ENCODE measurements at regions not wholly inside any gene's neighbourhood (a gene's known extent, or its start where the extent isn't known, plus 50 kb on each side); places are given as distances from the start of the nearest gene placed in this dataset.

DNA sequence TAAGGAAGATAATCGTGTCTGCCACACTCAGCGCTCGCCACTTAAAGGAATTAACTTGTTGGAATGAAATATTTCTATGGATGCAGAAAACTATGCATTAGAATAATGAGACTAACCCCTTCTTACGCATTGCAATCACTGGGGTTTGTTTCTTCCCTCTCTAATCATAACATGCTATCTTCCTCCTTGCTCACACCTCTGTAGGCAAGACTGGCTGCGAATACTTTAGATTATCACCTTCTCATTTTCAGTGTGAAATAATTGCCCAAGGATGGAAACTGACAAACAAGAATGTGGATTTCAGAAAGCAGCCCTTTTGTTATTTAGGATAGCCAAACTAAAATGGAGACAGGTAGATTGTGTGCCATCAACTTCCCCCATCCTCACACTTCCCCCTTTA is 349.4 kb downstream of the MID1IP1 start:
- DNase-seq = no peak

DNA sequence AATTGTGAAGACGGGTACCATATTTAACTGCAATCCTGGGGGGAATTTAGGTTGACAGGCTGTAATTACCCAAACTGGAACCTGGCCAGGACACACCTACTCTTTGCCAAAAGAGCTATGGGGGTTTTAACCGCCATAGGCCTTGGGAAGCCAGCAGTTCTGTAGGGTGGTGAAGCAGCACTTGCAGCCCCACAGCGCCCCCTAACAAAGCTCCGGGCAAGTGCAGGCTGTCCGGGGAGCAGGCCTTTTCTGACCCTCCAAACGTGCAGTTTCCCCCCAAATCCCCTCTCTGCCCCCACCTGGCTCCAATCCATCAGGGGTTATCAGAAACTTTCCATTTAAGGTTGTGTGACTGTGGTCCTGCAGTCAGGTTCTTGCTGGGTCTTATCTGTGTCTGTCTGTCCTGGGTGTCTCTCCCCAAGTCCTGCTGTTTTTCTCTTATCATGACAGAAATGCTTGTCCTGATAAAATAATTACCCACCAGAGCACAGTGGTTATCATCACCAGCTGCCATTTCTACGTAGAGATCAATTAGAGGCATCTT is 350.9 kb downstream of the MID1IP1 start:
- peak; percentile 36 for DNase-seq

DNA sequence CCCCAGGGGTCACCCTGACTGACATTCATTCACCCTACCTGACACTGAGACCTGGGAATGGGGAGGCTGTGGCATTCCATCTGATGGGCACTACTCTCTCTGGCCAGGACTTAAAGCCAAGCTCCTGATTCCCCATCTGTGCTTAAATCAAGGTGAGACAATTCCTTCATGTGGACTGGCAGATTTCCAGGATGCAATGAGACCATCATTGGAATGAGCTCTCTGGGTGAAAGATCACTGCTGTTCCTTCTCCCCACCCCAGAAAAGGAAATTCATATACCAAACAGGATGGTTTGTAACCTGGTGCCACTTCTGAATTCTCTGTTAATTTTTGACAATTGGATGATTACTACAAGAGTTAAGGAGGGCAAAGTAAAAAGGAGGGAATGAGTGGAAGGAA is 354.8 kb downstream of the MID1IP1 start:
- DNase-seq = no peak

DNA sequence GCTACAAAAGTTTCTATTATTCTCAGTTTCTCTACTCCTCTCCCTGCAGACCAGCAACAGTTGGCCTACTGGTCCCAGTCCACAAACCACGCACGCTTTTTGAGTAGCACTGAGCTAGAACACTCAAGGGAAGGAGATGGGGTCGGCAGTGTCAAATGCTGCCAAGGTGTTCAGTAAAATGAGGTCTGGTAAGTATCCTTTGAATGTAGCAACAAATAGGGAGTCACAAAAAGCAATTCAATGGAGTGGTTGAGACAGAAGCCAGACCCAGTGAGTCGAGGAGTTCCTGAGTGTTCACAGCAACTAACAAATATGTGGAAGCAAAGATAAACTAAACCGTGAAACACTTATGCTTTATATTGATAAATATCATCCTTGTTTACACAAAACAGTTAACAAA is 355.7 kb downstream of the MID1IP1 start:
- no peak for DNase-seq

DNA sequence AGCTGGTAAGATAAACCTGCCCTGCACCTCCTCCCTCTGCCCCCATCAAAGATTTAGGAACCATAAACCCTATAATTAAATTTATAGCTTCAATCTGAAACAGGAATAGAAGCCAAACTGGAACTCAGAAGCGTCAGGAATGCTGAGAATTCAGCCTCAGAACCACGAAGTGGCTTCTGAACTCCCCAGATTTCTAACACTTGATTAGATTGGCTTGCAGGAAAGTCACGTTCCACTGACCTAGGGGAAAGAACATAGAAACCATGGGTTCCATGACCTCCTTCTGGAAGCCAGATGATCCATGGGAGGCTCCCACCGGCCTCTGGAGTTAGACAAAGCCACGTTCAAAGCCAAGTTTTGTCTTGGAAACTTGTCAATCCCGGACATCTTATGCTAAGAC is 356.5 kb downstream of the MID1IP1 start:
- DNase-seq = no peak

DNA sequence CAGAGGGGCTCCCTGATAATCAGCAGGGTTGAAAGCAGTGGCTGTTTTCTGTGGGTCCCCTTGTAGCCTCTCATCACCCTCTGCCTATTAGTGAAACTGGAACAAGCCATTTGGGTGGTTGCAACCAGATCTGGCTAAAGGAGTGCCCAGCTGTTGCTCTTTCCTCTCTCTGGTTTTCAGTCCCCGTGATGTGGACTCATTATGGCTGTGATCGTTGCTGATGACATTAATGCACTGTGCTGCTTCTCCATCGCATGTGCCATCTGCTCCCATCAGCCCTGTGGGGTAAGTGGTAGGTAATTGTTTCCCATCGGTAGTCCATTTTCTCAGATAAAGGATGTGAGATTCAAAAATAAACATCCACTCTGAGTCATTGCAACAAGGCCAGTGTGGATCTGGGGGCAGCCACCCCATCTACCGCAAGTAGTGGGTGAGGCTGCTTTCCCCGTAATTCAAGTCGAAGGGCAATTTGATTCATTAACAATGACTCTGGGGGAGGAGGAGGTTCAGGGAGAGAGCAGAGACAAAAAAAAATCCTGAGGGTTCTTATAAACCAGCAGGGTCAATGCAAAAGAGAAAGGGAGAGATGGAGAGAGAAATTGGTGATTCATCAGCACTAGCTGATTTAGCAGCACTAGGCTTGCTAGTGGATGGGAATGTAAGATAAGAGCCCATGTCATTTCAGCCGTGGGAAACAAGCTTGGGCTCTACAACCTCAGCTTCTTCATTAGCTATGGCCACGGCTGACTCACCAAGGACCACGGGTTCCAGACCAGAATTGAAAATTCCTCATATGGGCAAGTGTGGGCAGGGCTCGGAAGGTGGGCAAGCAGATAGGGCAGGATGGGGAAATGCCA is 357.8 kb downstream of the MID1IP1 start:
- DNase-seq = no peak

DNA sequence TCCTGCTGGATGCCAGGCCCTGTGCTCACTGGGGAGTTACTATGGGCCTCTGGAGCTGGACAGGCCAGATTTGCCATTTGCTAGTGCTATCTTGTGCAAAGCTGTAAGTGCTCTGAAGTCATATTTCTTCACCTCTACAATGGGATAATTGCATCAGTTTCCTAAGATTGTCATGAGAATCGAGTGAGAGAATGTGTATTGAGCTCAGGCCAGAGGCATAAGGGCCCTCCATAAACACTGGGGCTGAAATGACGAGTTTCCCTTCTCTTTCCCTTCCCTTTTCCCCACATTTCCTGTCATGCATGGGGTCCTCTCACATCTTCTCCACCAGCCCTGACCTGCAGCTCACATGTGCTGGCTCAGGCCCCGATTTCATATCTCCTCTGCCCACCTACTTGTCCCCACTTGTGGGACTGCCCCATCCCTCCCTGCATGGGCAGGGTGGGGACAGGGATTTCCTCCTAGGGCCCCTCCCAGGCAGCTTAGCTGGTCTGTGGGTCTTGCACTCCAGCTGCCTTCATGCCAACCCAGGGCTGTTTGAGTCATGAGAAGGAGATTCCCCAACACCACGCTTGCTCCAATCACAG is 358.8 kb downstream of the MID1IP1 start:
- DNase-seq = no peak

DNA sequence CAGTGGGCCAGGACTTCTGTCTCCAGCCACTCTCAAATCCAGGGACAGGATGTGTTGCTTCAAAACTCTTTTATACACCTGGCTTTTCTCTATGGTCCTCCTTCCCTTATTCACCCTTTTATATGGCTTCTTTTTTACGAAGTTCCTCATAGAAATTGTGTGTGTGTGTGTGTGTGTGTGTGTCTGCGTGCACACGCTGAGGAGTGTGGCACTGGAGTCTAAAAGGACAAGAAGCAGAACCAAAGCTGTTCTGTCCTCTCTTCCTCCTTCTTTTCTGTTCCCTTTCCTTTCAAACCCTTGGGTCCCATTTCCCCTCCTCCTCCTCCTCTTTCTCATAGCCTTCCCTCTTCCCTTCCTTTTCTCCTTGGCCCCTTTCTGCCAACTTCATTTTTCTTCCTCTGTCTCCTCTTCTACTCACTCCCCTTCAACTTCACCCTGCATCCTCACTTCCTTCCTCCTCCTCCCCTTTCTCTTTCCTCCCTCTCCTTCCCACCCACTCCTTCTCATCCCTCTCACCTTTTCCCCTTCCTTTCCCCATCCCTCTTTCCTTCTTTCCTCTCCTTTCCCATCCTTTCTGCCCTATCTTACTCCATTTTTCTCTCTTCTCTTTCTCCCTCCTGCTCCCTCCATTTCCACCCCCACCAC is 360.5 kb downstream of the MID1IP1 start:
- no peak for DNase-seq

DNA sequence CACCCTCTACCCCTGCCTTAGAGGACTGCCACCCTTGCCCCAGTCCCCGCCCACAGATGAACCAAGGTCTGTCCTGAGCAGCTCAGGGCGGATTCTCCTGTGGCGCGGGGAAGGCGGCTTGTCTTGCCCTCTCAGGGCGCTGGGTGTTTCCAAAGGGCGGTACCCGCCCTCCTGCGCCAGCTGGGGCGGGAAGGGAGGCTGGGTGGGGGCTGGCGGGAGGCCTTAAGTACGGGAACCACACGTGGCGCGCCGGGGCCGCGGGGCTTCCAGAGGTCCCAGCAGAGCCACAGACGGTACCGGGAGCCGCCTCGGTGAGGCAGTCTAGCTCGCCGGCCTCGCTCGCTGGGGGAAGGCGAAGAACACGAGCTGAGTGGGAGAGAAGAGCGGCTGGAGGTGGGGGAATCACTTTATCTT is 361.1 kb downstream of the MID1IP1 start:
- DNase-seq = peak; percentile 64

DNA sequence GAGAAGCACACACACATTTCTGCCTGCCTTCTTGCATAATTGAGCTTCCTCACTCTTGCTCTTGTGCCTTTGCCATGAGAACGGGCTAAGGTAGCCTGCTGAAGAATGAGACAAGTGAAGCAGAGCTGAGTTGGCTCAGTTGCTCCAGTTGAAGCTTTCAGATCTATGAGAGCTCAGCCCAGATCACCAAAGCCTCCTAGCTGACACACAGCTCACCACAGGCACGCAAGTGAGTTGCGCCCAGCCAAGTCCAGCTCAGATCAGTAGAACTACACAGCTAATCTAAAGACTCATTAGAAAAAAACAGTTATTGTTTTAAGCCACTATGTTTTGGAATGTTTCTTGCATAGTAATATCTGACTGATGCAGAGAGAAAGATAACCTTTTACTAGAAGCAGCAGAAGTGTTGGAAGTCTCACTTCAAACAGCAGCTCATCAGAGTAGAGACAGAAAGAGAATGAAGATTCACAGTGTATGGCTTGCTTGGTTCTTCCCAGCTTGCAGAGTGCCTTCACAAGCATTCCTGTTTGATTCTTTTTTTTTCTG is 362.4 kb downstream of the MID1IP1 start:
- DNase-seq = no peak

DNA sequence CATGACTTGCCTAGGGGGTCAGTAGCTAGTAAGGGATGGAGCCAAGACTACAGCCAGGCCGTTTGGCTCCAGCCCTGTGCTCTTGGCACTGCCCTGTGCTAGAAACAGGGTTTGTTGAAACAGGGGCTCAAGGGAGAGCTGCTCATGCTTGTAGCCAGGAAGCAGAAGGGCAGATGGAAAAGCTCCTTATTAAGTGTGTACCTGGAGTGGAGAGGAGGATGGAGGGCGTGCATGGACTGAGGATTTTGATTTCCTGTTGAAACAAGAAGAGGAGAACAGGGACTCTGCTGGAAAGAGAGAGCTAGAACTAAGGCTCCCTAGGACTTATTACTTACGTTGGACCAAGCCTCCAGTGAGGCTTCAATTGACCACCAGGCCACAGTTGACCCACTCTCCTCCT is 363.0 kb downstream of the MID1IP1 start:
- no peak for DNase-seq

DNA sequence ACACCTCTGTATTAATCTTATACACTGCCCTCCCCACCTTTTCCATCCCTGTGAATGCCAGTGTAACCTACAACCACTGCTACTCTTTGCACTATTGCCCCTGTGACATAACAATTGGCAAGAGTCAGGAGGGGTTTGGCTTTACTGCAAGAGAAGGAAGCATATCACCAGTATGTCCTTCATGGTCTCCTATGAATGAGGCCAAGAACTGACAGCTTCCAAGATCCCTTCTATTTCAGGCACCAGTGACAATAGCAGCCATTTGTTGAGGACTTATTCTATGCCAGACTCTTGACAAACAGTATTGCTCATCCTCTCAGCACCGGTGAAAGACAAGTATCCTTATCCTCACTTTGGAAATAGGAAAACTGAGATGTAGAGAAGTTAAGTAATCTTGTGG is 363.9 kb downstream of the MID1IP1 start:
- DNase-seq = no peak

DNA sequence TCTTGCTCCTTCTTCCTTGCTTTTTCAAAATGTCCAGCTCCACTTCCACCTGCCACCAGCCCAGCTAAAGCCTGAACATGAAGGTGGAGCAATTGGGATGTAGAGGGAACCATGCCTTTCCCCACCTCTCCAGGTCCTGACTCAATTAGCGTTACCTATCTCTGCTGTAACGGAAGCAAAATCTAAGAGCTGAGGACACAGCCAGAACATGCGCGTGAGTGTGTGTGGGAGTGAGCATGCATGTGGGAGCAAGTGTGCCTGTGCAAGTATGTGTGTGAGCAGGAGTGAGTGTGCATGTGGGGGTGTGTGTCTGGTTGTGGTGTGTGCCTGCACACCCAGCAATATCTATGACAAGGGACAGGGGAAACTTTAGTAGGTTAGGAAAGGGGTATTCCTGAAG is 364.5 kb downstream of the MID1IP1 start:
- no peak for DNase-seq

DNA sequence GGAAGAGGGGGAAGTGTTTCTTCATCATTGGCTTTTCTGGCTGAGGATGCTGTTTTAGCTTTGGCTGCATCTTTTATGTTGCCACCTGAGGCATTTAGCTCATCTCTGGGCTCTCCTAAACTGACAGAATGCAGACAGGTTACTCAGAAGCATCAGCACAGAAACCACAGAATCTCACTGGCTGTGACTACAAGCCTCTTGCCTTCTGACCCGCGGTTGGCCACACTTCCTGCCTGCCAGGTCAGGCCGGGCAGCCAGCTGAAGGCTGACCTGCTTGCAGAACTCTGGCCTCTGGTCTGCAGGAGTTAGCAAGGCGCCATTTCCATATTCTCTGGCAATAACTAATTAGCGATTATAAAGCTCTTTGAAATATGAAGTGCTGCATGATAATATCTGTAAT is 366.5 kb downstream of the MID1IP1 start:
- DNase-seq = no peak

DNA sequence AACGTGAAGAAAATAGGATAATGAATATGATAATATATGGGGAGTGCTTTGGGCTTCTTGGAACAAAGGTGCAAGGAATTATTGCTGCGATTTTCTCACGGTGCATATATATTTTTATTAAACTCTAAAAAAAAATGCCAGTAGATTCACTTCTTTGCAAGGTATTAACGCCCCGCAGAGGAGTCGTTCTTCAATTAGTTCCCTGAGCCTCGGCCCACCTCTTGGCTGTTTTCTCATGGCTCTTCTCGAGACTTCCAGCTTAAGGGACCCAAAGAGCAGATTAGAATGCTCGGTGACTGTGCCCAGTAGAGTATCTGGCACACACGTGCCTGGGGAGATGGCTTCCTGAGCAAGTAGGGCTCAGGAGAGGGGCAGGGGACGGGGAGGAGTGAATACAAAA is 367.4 kb downstream of the MID1IP1 start:
- DNase-seq = no peak

DNA sequence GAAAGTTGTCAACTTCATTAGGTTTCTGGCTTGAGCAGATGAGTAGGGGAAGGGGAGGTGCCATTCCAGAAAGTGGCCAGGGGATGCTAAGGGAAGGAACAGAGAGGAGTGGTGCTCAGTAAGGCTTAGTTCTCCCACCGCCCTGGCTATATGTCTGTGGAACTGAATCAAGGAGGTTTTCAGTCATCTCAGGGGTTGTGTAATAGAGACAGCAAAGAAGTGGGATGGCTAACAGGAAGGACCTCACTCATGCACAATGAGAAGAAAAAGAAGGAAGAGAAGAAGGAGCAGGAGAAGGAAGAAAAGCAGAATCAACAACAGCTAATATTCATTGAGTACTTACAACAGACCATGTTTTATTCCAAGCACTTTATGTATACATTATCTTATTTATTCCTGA is 368.7 kb downstream of the MID1IP1 start:
- no peak for DNase-seq

DNA sequence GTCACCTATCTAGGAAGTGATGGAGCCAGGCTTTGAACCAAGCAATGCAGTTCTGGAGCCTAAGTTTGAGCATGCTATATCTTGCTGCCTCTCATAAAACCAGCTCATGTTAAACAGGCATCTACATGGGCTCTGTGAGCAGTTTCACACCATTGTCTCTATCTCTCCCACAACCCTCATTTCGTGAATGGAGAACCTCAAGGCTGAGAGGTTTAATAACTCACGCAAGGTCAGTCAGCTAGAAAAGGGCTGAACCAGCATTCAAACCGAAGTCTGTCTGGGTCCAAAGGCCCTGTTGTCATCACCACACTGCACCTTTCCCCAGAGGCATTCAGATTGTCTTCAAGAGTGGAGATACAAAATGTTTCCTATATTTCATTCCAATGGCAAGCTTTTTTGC is 369.2 kb downstream of the MID1IP1 start:
- DNase-seq = no peak

DNA sequence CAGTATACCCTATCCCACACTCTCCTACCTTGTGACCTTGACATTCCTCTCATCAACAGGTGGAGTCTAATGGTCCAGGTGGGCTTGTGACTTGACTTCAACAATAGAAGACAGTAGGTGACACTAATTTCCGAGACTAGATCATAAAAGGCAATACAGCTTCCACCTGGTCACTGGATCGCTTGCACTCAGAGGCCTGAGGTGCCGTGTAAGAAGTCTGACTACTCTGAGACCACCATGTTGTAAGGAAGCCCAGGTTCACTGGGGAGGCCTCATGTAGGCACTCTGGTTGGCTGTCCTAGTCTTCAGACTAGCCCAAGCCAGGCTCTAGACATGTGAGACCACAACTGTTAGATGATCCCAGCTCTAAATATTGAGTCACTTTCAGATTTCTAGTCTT is 370.4 kb downstream of the MID1IP1 start:
- DNase-seq = no peak

DNA sequence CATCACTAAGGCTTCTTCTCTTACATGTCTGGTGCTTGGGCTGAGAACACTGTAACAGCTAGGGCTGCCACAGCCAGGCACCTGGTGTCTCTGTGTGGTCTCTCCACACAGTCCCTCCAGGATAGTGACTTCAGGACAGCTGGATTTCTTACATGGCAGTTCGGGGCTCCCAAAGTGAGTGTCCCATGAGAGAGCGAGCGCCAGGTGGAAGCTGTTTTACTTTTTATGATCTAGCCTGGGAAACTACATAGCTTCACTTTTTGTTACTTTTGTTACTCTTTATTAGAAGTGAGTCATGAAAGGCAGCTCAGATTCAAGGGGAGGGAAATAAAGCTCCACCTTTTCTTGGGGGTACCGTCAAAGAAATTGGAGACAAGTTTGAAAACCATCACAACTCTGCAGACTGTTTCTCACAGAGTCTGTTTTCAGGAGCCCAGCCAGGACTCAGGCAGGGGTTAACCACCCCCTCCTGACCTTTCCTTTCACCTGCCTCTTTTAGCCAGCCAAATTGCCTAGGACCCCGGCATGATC is 373.0 kb downstream of the MID1IP1 start:
- DNase-seq = no peak

DNA sequence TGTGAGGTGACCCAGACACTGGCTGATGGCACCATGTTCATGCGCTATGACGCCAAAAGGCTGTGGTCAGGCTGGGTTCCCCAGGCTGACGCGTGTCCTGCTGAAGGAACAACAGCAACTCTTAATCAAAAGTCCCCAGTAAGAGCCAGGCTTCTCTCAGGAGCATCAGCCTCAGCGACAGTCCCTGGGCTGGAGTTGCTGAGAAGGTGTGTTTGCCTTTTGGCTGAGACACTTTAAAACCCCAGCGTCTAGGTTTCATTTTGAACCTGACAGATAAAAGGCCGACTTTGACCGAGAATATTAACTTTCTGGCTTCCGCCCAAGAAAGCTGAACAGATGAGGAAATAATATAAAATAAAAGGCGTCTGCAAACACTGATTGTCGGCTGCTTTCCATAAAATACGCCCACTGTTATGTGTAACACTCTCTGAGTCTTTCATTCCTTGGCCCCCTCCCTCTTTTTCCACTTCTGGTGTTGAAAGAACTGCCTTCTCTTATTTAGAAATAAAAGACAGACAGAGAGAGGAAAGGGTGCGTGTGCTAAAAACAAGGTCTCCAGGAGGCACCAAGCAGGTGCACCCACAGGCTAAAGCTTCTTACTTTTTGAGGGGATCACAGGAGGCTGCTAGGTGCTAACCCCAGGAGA is 373.6 kb downstream of the MID1IP1 start:
- peak; percentile 25 for DNase-seq

DNA sequence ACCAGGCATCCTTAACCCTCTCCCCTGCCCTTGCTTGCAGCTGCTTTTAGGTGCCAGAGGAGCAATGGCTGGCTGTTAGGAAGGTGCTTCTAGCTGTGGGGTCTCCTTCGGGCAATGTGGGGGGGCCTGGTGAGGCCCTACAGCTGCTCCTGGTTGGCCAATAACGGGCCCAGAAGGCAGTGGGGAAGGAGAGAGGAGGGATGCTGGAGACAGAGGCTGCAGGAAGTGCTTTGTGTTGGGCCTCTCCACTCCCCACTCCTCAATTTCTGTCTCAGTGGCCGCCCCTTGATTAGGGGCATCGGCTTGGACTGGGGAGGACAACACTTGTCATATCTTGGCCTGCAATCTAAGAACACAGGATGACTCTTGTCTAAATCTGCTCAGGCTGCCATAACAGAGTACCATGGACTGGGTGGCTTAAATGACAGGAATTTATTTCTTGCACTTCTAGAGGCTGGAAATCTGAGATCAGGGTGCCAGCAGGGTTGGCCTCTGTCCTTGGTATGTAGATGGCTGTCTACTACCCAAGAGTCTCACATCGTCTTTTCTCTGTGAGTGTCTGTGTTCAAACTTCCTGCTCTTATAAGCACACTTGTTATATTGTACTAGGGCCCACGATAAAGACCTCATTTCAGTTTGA is 374.3 kb downstream of the MID1IP1 start:
- no peak for DNase-seq

DNA sequence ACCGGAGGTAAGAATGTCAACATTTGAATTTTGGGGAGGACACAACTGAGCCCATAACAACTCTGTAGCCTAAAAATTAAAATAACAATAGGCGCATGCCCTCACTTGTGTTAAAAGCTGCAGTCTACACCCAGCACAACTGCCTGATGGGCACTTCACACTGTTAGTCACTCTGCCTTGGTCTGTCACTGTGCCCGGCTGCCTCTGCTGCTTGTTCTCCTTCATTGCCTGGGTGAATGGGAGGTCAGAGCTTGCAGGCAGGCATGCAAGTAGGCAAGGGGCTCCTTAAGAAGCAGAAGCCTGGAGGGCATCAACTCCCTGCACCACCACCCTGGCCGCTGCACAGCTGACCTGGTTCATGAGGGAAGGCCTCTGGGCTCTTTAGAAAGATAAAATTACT is 374.8 kb downstream of the MID1IP1 start:
- no peak for DNase-seq
